HCT116 (cell line): ENCODE measurements at regions not wholly inside any gene's neighbourhood (a gene's known extent, or its start where the extent isn't known, plus 50 kb on each side); places are given as distances from the start of the nearest gene placed in this dataset.

Source experiments
- ATAC-seq: fragments of 200-7000 bp; cut with Tn5 transposase; 2 replicates; pipeline ENCODE4 v1.9.1; 2020; ENCODE audit warnings: mild to moderate bottlenecking, moderate library complexity
- BruUV-seq: library from RNA; stranded (reverse); fragments of 400-500 nt; replicated peaks from 2 replicates; lab custom pipeline; 2021; lab: Mats Ljungman, UMichigan
- CTCF ChIA-PET: fragments of 300-600 bp; sonication (Branson Sonifier 250); formaldehyde crosslinking; loops from one replicate; lab custom pipeline; 2021; ENCODE audit warnings: antibody characterized with exemption; lab: Charles Lee
- POLR2A ChIA-PET: fragments of 300-600, 350-600 bp; sonication (Branson Sonifier 250); formaldehyde crosslinking; loops from one replicate; lab custom pipeline; 2021; ENCODE audit warnings: antibody characterized with exemption; lab: Charles Lee
- RAD21 ChIA-PET, 2 experiments: fragments of 300-600 bp; sonication (Branson Sonifier 250); formaldehyde crosslinking; loops; one replicate each; lab custom pipeline; 2023; ENCODE audit warnings: low total read pairs in 2 of 2; ENCODE audit not compliant: uncharacterized antibody in 2 of 2, unreplicated experiment in 2 of 2, low non-redundant PET in 1 of 2; lab: Charles Lee
- DNase-seq: peaks from one replicate; pipeline ENCODE4 v3.0.0-alpha.2; 2010; ENCODE audit warnings: low read depth, low spot score
- H2AFZ ChIP-seq: fragments of 200-600 bp; shearing (Covaris generic), sonication (generic); 2 replicates; pipeline ENCODE4 v1.6.1; 2017; ENCODE audit warnings: low read depth, mixed run types, mixed read lengths, antibody characterized with exemption, low read length; ENCODE audit not compliant: poor library complexity, severe bottlenecking
- H3K27ac ChIP-seq: 2 replicates; pipeline ENCODE4 v1.5.1; 2012; ENCODE audit warnings: low read depth, low read length
- H3K27me3 ChIP-seq: fragments of 200-600 bp; sonication (generic); 2 replicates; pipeline ENCODE4 v1.6.1; 2016; ENCODE audit warnings: mixed run types, low read length, mixed read lengths; ENCODE audit not compliant: insufficient read depth
- H3K36me3 ChIP-seq, 2 experiments: fragments of 200-500 bp in 1 of 2; fragments of 200-600 bp in 1 of 2; sonication (Bioruptor generic) in 1 of 2; sonication (generic) in 1 of 2; 2 replicates each; pipeline versions ENCODE4 v1.5.1 to v1.6.1; 2014 to 2016; ENCODE audit warnings: low read length in 2 of 2, inconsistent platforms in 1 of 2, mixed read lengths in 1 of 2, mixed run types in 1 of 2; ENCODE audit not compliant: insufficient read depth in 2 of 2, control insufficient read depth in 1 of 2
- H3K4me1 ChIP-seq, 2 experiments: fragments of 200-600 bp in 1 of 2; sonication (generic) in 1 of 2; 2 replicates each; pipeline versions ENCODE4 v1.5.1 to v1.6.1; 2012 to 2017; ENCODE audit warnings: low read length in 2 of 2, inconsistent platforms in 1 of 2, mild to moderate bottlenecking in 1 of 2, mixed read lengths in 1 of 2, mixed run types in 1 of 2, moderate library complexity in 1 of 2; ENCODE audit not compliant: insufficient read depth in 2 of 2, control insufficient read depth in 1 of 2
- H3K4me2 ChIP-seq: fragments of 200-600 bp; sonication (generic); 2 replicates; pipeline ENCODE4 v1.6.1; 2017; ENCODE audit warnings: mixed run types, low read length, mixed read lengths
- H3K4me3 ChIP-seq, 2 experiments: fragments of 200-600 bp in 1 of 2; sonication (generic) in 1 of 2; replicated peaks in 1 of 2; 2 replicates each; pipeline ENCODE4 v1.5.1; 2011 to 2016; ENCODE audit warnings: low read length in 2 of 2, control low read depth in 1 of 2, low read depth in 1 of 2, mild to moderate bottlenecking in 1 of 2, mixed read lengths in 1 of 2, mixed run types in 1 of 2
- H3K79me2 ChIP-seq: fragments of 200-600 bp; sonication (generic); 2 replicates; pipeline ENCODE4 v1.6.1; 2017; ENCODE audit warnings: mild to moderate bottlenecking, mixed run types, low read length, moderate library complexity, mixed read lengths; ENCODE audit not compliant: insufficient read depth
- H3K9ac ChIP-seq: fragments of 200-600 bp; sonication (generic); 2 replicates; pipeline ENCODE4 v1.6.1; 2016; ENCODE audit warnings: low read length, mixed read lengths
- H3K9me2 ChIP-seq: fragments of 200-600 bp; sonication (generic), shearing (Covaris generic); 2 replicates; pipeline ENCODE4 v1.6.1; 2017; ENCODE audit warnings: mixed run types, mild to moderate bottlenecking, moderate library complexity; ENCODE audit not compliant: insufficient read depth
- H3K9me3 ChIP-seq, 2 experiments: fragments of 200-500 bp in 1 of 2; fragments of 200-600 bp in 1 of 2; sonication (Bioruptor generic) in 1 of 2; sonication (generic) in 1 of 2; 2 replicates each; pipeline ENCODE4 v1.6.1; 2014 to 2017; ENCODE audit warnings: low read length in 2 of 2, mixed read lengths in 2 of 2, inconsistent platforms in 1 of 2, low read depth in 1 of 2, mild to moderate bottlenecking in 1 of 2, mixed run types in 1 of 2, moderate library complexity in 1 of 2; ENCODE audit not compliant: control insufficient read depth in 1 of 2, insufficient read depth in 1 of 2
- H4K20me1 ChIP-seq: fragments of 200-600 bp; sonication (generic), shearing (Covaris generic); 2 replicates; pipeline ENCODE4 v1.6.1; 2017; ENCODE audit warnings: mixed run types, mild to moderate bottlenecking, moderate library complexity; ENCODE audit not compliant: insufficient read depth
- CBX3 ChIP-seq: IDR thresholded peaks from 2 replicates; pipeline ENCODE4 v1.6.1; 2012; ENCODE audit warnings: low read depth
- CEBPB ChIP-seq: IDR thresholded peaks from 2 replicates; pipeline ENCODE4 v1.6.1; 2012; ENCODE audit warnings: low read depth
- CTCF ChIP-seq, 3 experiments: fragments of 200-600 bp in 1 of 3; sonication (generic) in 1 of 3; IDR thresholded peaks in 2 of 3; conservative IDR thresholded peaks in 1 of 3; 2 replicates each; pipeline ENCODE4 v1.5.1; 2012 to 2017; ENCODE audit warnings: low read depth in 2 of 3, low read length in 2 of 3, antibody characterized with exemption in 1 of 3, borderline replicate concordance in 1 of 3, control low read depth in 1 of 3, mild to moderate bottlenecking in 1 of 3, mixed read lengths in 1 of 3, mixed run types in 1 of 3, moderate library complexity in 1 of 3; ENCODE audit not compliant: insufficient read depth in 1 of 3
- EGR1 ChIP-seq: IDR thresholded peaks from 2 replicates; pipeline ENCODE4 v1.6.1; 2012; ENCODE audit warnings: low read depth
- EZH2 ChIP-seq: fragments of 200-600 bp; sonication (generic); IDR thresholded peaks from 2 replicates; pipeline ENCODE4 v1.6.1; 2017; ENCODE audit warnings: antibody characterized with exemption, mixed run types
- FOSL1 ChIP-seq: IDR thresholded peaks from 2 replicates; pipeline ENCODE4 v1.6.1; 2012; ENCODE audit warnings: low read depth
- MAX ChIP-seq: IDR thresholded peaks from 2 replicates; pipeline ENCODE4 v1.6.1; 2012
- POLR2A ChIP-seq: IDR thresholded peaks from 2 replicates; pipeline ENCODE4 v1.7.0; 2011; ENCODE audit warnings: borderline replicate concordance; ENCODE audit not compliant: insufficient read depth, insufficient read length; ENCODE audit errors: extremely low read depth
- RAD21 ChIP-seq: IDR thresholded peaks from 2 replicates; pipeline ENCODE4 v1.6.1; 2012; ENCODE audit warnings: low read depth, mild to moderate bottlenecking
- REST ChIP-seq: IDR thresholded peaks from 2 replicates; pipeline ENCODE4 v1.6.1; 2012; ENCODE audit warnings: low read depth
- SP1 ChIP-seq: IDR thresholded peaks from 2 replicates; pipeline ENCODE4 v1.6.1; 2012; ENCODE audit warnings: low read depth
- SRF ChIP-seq: IDR thresholded peaks from 2 replicates; pipeline ENCODE4 v1.6.1; 2012; ENCODE audit warnings: low read depth
- TCF7L2 ChIP-seq: IDR thresholded peaks from 2 replicates; pipeline ENCODE4 v1.7.0; 2011; ENCODE audit warnings: borderline replicate concordance, inconsistent platforms; ENCODE audit not compliant: insufficient read depth, insufficient read length; ENCODE audit errors: extremely low read depth
- YY1 ChIP-seq: IDR thresholded peaks from 2 replicates; pipeline ENCODE4 v1.6.1; 2011; ENCODE audit warnings: low read length, low read depth, moderate library complexity, mild to moderate bottlenecking; ENCODE audit not compliant: insufficient replicate concordance; ENCODE audit errors: extremely low read depth
- ZBTB33 ChIP-seq: IDR thresholded peaks from 2 replicates; pipeline ENCODE4 v1.6.1; 2011; ENCODE audit warnings: mild to moderate bottlenecking, low read length, moderate library complexity; ENCODE audit not compliant: insufficient replicate concordance; ENCODE audit errors: extremely low read depth
- intact Hi-C: fragments of 100-400 bp; cut with micrococcal nuclease; formaldehyde crosslinking; loops from 2 replicates; pipeline ENCODE4 v1.10.0; 2022

- Histone ChIP-seq H3K4me3 (no peak overlapping the region), H3K79me2 (no peaks in the 10 kb centered on the region), H3K4me1 (no peaks in the 10 kb centered on the region), H3K27me3 (no peaks in the 10 kb centered on the region), H3K9me2 (no peaks in the 10 kb centered on the region), H3K9ac (no peak overlapping the region), H3K27ac (no peak overlapping the region), H3K9me3 (no peaks in the 10 kb centered on the region), H3K4me2 (no peak overlapping the region), H2AFZ (no peak overlapping the region), H3K36me3 (no peaks in the 10 kb centered on the region), H4K20me1 (no peaks in the 10 kb centered on the region)
- ATAC-seq (no peak), DNase-seq (no peak)
- BruUV-seq = no TSS peak
- TF ChIP-seq MAX (no peak), YY1 (no peak), REST (no peak), CTCF (IDR thresholded peaks at IDR 0.05 in 2 of 3, conservative IDR thresholded peaks at IDR 0.05 in 1 of 3; ENCODE audit: borderline replicate concordance in 1 of 3, insufficient read depth in 1 of 3, low read depth in 2 of 3, low read length in 2 of 3) (no peak), EGR1 (no peak), CEBPB (no peak), EZH2 (no peak), ZBTB33 (no peak), TCF7L2 (no peak), FOSL1 (no peak), SP1 (no peak), POLR2A (no peak), SRF (no peak), CBX3 (no peak), RAD21 (no peak)
- ChIA-PET POLR2A (no interaction called here), RAD21 (no interaction called here), CTCF (no interaction called here)
- intact Hi-C loops = no loop called here
These were observed 117.5 kb upstream of the HGF start for GRCh38 chr7:81887098-81888090.
